LoVo (cell line): ENCODE measurements at regions not wholly inside any gene's neighbourhood (a gene's known extent, or its start where the extent isn't known, plus 50 kb on each side); places are given as distances from the start of the nearest gene placed in this dataset.
"Not testable (repeated sequence)": the region's sequence is repeated elsewhere in the genome, so short reads cannot be mapped to it uniquely, and the experiment has no call there.

Experiments used
- DNase-seq: peaks from one replicate; pipeline ENCODE4 v3.0.0-alpha.2; 2016; ENCODE audit warnings: low spot score

DNA sequence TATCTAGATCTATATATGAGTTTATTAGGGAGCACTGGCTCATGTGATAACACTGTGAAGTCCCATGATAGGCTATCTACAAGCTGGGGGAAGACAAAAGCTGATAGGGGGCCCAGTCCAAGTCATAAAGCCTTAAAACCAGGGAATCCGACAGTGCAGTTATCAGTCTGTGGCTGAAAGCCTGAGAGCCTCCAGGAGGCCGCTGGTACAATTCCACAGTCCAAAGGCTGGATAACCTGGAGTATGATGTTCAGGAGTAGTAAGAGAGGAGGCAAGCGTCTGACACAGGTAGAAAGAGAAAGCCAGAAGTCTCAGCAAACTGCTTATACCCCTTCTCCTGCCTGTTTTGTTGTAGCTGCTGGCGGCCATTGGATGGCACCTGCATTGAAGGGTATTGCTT lies 177.6 kb upstream of the SPRY1 start:
- DNase-seq = no peak

DNA sequence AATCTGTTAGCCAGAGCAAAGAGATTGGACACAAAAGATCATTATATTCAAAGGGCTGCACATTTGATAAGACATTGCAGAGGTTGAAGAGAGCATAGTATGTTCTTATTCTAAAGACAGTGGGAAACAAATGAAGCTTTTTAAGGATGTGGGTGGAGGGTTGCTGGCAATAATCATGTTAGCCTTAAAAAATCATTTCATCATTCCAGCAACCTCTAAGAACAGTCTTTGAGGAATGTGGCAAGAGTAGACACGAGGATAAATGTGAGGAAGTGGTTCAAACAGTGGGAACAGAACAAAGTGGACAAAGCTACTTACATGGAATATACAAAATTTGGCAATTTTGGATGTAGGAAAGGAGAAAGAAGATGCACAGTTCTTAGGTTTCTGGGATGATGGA lies 167.3 kb upstream of the SPRY1 start:
- no peak for DNase-seq

GRCh38 chr4:123230061-123230460 lies 166.5 kb upstream of the SPRY1 start:
- DNase-seq = no peak

GRCh38 chr4:123232439-123232838 lies 164.2 kb upstream of the SPRY1 start:
- no peak for DNase-seq

GRCh38 chr4:123233136-123233768 lies 163.3 kb upstream of the SPRY1 start:
- DNase-seq = no peak

GRCh38 chr4:123234955-123235354 lies 161.6 kb upstream of the SPRY1 start:
- no peak for DNase-seq

DNA sequence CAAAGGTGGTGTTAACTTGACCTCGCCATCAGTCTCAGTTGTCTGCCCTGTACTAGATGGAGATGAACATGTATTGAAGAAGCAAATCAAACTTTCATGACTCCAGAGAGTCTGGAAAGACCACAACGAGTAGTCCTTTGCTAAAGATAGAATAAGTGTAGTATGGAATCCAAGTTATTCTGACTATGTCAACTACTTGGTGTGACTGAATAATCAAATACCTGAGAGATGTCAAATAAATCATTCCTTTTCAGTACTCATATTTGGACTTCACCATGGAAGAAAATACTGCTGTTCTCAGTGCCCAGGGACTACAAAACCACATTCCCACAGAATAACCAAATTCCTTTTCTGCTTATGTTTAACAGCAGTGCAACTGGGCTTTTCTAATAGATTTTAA lies 161.2 kb upstream of the SPRY1 start:
- no peak for DNase-seq

GRCh38 chr4:123236606-123237005 lies 160.0 kb upstream of the SPRY1 start:
- no peak for DNase-seq

DNA sequence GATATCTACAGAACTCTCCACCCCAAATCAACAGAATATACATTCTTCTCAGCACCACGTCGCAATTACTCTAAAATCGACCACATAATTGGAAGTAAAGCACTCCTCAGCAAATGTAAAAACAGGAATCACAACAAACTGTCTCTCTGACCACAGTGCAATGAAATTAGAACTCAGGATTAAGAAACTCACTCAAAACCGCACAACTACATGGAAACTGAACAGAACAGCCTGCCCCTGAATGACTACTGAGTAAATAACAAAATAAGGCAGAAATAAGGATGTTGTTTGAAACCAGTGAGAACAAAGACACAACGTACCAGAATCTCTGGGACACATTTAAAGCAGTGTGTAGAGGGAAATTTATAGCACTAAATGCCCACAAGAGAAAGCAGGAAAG lies 156.3 kb upstream of the SPRY1 start:
- DNase-seq = not testable (repeated sequence)

DNA sequence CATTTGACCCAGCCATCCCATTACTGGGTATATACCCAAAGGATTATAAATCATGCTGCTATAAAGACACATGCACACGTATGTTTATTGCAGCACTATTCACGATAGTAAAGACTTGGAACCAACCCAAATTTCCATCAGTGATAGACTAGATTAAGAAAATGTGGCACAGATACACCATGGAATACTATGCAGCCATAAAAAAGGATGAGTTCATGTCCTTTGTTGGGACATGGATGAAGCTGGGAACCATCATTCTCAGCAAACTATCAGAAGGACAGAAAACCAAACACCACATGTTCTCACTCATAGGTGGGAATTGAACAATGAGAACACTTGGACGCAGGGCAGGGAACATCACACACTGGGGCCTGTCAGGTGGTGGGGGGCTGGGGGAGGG lies 153.4 kb upstream of the SPRY1 start:
- not testable (repeated sequence) for DNase-seq

DNA sequence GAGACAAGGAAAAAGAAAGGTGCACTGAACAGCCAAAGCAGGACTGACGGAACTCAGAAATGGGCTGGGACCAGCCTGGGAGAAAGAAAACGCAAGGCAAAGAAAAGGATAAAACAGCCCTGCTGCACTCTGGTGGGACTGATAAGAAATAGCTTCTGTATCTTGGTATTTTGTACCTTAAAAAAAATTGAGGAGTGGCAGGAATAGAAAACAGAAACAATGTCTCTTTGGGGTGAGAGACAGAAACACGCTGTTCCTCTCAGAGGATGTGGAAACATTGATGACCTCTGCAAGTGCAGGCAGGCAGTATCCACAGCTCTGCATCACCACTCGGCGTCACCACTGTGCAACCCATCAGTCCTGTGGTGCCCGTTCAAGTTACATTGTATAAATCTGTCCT lies 152.5 kb upstream of the SPRY1 start:
- DNase-seq = no peak

DNA sequence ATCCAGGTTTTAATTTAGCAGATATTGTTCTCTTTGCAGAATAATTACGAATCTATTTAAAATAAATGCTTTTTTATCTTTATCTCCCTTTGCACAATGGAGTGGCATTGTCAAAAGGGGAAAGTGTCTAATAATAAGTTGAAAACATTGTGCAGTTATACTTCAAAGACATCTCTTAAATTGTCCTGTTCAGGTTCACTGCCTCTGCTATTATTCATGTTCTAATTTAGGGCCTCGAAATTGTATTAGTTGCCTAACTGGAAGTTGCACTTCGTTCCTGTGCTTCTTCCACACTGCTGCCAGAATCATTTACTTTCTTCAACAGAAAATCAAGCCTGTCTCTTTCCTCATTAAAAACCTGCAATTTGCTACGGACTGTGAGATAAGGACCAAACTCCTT lies 150.5 kb upstream of the SPRY1 start:
- DNase-seq = no peak

DNA sequence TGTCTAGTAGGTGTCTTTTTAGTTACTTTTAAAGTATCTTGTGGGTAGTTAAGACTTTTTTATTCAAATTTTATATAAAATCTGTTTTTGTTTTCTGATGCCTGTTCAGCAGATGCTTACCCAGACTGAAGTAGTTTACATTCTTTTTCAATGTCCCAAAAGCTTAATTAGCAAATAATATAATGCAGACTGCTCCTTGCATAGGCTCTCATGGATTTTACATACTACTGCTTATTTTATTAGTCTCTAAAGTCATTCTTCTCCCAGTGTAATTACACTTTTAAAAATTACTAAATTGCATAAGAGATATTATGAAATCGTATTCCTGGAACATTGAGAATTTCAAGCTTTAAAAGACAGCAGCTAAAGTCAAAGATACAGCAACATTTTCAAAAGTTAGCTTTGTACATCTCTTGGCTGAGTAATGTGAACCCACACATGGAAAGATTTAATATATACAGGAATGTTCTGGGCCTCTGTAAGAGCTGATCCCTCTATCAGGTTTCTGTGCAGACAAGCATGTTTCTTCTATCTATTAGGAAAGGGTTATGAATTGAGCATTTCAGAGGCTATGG lies 148.4 kb upstream of the SPRY1 start:
- DNase-seq = no peak

DNA sequence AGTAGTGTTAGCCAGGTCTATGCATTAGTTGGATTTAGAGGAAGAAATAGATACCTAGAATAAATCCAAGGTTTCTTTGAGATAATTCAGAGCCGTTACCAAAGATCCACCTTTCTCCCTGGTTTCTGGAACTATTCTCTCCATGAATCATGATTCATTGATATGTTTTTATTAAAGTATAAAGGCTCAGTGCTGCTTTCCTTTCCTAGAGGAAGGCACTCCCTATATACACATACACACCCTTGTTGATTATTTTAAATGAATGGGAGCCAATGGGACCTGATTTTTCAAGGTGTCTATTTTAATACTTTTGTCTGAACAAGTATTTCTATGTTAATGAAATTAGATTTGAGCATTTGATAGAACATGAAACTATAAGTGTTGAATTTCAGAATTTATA lies 146.8 kb upstream of the SPRY1 start:
- no peak for DNase-seq

GRCh38 chr4:123250843-123251242 lies 145.8 kb upstream of the SPRY1 start:
- DNase-seq = no peak

DNA sequence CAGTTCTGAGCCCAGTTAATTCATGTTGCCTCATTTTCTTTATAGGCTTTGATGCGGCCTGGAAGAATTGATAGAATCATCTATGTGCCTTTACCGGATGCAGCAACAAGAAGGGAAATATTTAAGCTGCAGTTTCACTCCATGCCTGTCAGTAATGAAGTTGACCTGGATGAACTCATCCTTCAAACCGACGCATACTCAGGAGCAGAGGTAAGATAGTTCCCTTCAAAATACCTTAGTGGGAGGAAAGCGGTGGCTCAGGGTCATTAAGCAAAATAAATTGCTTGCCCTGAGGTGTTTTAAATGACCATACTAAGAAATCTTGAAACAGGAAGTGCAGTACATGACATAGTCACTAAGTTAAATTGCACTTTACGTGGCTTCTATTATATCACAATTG lies 140.6 kb upstream of the SPRY1 start:
- no peak for DNase-seq

- DNase-seq = no peak
Measured at GRCh38 chr4:123256901-123257300, 139.7 kb upstream of the SPRY1 start.

DNA sequence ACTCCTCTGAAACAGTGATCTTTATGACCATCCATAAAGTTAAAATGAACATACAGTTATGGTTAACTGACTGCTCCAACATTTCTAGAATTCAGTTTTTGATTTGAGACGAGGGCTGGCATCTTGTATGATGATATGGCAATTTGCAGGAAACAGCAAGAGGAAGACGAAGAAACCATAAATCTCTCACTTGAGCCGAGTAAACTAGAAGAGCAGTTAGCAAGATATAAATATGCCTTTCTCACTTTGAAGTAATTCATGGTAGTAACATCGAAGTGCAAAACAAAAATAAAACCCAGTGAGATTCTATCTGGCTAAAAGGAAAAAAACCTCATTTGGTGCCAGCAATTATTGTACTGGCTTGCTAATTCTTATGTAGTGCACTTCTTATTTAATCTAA lies 139.0 kb upstream of the SPRY1 start:
- no peak for DNase-seq

GRCh38 chr4:123259676-123260646 lies 136.6 kb upstream of the SPRY1 start:
- no peak for DNase-seq

- no peak for DNase-seq
Measured at GRCh38 chr4:123260653-123261052, 135.9 kb upstream of the SPRY1 start.

- DNase-seq = no peak
Measured at GRCh38 chr4:123262080-123262479, 134.5 kb upstream of the SPRY1 start.

DNA sequence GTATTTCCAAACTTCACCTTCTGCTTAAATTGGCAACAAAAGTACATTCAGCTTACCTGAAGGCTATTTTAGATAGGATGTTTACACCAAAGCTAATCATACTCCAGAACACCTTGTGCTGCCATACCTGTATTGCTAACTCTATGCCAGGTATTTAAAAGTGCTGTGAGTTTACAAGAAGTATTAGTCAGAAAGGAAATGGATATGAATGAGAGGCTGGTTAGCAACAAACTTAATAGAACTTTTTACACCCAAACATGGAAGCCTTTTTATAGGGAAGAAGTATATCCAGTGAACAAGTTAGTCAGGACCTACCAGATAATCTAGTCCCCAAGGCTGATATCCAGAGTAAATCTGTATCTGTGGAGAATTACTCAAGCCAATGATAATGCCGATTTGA lies 131.2 kb upstream of the SPRY1 start:
- no peak for DNase-seq

- DNase-seq = no peak
Measured at GRCh38 chr4:123266221-123266620, 130.4 kb upstream of the SPRY1 start.
